Lung (tissue), 11 donors: ENCODE measurements at regions not wholly inside any gene's neighbourhood (a gene's known extent, or its start where the extent isn't known, plus 50 kb on each side); places are given as distances from the start of the nearest gene placed in this dataset.

Experiments
- ATAC-seq: fragments of 200-7000 bp; cut with Tn5 transposase; one replicate; pipeline ENCODE4 v1.9.1; 2020; ENCODE audit warnings: moderate number of reproducible peaks; ENCODE audit not compliant: insufficient read depth, low FRiP score
- DNase-seq, 3 donors: peaks; one replicate each; pipeline ENCODE4 v3.0.0-alpha.2; 2013 to 2017
- H3K27ac ChIP-seq, 2 donors: one replicate each; pipeline ENCODE4 v1.5.1; 2013; ENCODE audit warnings: mild to moderate bottlenecking in 2 of 2, moderate library complexity in 2 of 2, control low read depth in 1 of 2, inconsistent platforms in 1 of 2, low read depth in 1 of 2, low read length in 1 of 2
- H3K27me3 ChIP-seq, 3 donors: one replicate each; pipeline ENCODE4 v1.5.1; 2013; ENCODE audit warnings: low read length in 2 of 3; ENCODE audit not compliant: control insufficient read depth in 3 of 3, insufficient read depth in 3 of 3
- H3K36me3 ChIP-seq, 4 donors: one replicate each; pipeline ENCODE4 v1.5.1; 2013; ENCODE audit warnings: low read length in 4 of 4, mild to moderate bottlenecking in 1 of 4, moderate library complexity in 1 of 4; ENCODE audit not compliant: control insufficient read depth in 4 of 4, insufficient read depth in 4 of 4
- H3K4me1 ChIP-seq, 5 donors: one replicate each; pipeline ENCODE4 v1.5.1; 2013; ENCODE audit warnings: low read length in 5 of 5, mild to moderate bottlenecking in 2 of 5, moderate library complexity in 1 of 5; ENCODE audit not compliant: control insufficient read depth in 5 of 5, insufficient read depth in 5 of 5
- H3K4me3 ChIP-seq: one replicate; pipeline ENCODE4 v1.5.1; 2013; ENCODE audit warnings: mild to moderate bottlenecking, control low read depth, moderate library complexity
- H3K9ac ChIP-seq, 2 donors: one replicate each; pipeline ENCODE4 v1.5.1; 2013; ENCODE audit warnings: low read length in 2 of 2, control low read depth in 1 of 2; ENCODE audit not compliant: insufficient read depth in 1 of 2
- H3K9me3 ChIP-seq, 4 donors: one replicate each; pipeline ENCODE4 v1.5.1; 2013; ENCODE audit warnings: low read length in 3 of 4, mild to moderate bottlenecking in 1 of 4, moderate library complexity in 1 of 4; ENCODE audit not compliant: control insufficient read depth in 4 of 4, insufficient read depth in 3 of 4
- CTCF ChIP-seq: IDR thresholded peaks from 2 replicates; pipeline ENCODE4 v1.5.1; 2012; ENCODE audit warnings: mild to moderate bottlenecking; ENCODE audit errors: control extremely low read depth, extremely low read depth
- WGBS, 2 donors: extraction: QIAGEN DNeasy Blood & Tissue Kit; methylation state at CpG; one replicate each; pipeline ENCODE4 v1.1.7; 2013; 5-methylcytosine and 5-hydroxymethylcytosine counted together
- donor health status: control.
- donor health status: control.
- donor health status: Bipolar disorder and iron deficiency.
- donor health status: healthy.
- donor health status: DM: yes; HTN: yes; CAD: no.

- ATAC-seq (no peak), DNase-seq (no peak)
- H3K9ac ChIP-seq = no peak overlapping the region
- H3K27ac ChIP-seq = no peak overlapping the region
- TF ChIP-seq CTCF = no peak
- peaks cover 0 to 5% (median 0%) of the 10 kb centered on the region in 4 donors for H3K9me3 ChIP-seq
- H3K36me3 ChIP-seq = no peaks in the 10 kb centered on the region
- 80 to 89% methylated on average over 3 of the region's 3 CpGs for WGBS, 2 donors
- no peaks in the 10 kb centered on the region for H3K27me3 ChIP-seq
- H3K4me3 ChIP-seq = no peak overlapping the region
- no peaks in the 10 kb centered on the region for H3K4me1 ChIP-seq
These were observed 176.1 kb downstream of the MINAR1 start for GRCh38 chr15:79608066-79608864.

- Histone ChIP-seq H3K27ac (no peak overlapping the region), H3K27me3 (no peaks in the 10 kb centered on the region), H3K36me3 (no peaks in the 10 kb centered on the region), H3K9me3 (peaks cover 0 to 5% (median 0%) of the 10 kb centered on the region in 4 donors), H3K4me1 (no peaks in the 10 kb centered on the region), H3K9ac (no peak overlapping the region), H3K4me3 (no peak overlapping the region)
- ATAC-seq = no peak
- WGBS, 2 donors = 85 to 88% methylated on average over 4 of the region's 4 CpGs
- DNase-seq = no peak
- no peak for TF ChIP-seq CTCF
These were observed 177.4 kb downstream of the MINAR1 start for GRCh38 chr15:79609506-79609905.

- Histone ChIP-seq H3K27me3 (no peaks in the 10 kb centered on the region), H3K27ac (no peak overlapping the region), H3K36me3 (no peaks in the 10 kb centered on the region), H3K4me3 (no peak overlapping the region), H3K4me1 (no peaks in the 10 kb centered on the region), H3K9ac (no peak overlapping the region), H3K9me3 (peaks cover 0 to 2% (median 0%) of the 10 kb centered on the region in 4 donors)
- no peak for TF ChIP-seq CTCF
- WGBS, 2 donors = 88 to 98% methylated on average over 3 of the region's 3 CpGs
- ATAC-seq (no peak), DNase-seq (no peak)
These were observed 177.9 kb downstream of the MINAR1 start for GRCh38 chr15:79610021-79610420.
